IMR-90 (cell line): ENCODE measurements at regions not wholly inside any gene's neighbourhood (a gene's known extent, or its start where the extent isn't known, plus 50 kb on each side); places are given as distances from the start of the nearest gene placed in this dataset.

ENCODE experiments used
- ATAC-seq: fragments of 200-7000 bp; cut with Tn5 transposase; 2 replicates; pipeline ENCODE4 v1.9.1; 2020; ENCODE audit warnings: low read depth, mild to moderate bottlenecking, moderate library complexity
- BruUV-seq: library from RNA; stranded (reverse); fragments of 400-500 nt; replicated peaks from 2 replicates; lab custom pipeline; 2021; lab: Mats Ljungman, UMichigan
- CTCF ChIA-PET: fragments of 300-600 bp; formaldehyde crosslinking; extraction: SDS; loops from one replicate; lab custom pipeline; 2021; ENCODE audit warnings: antibody characterized with exemption; lab: Yijun Ruan, JAX
- POLR2A ChIA-PET: fragments of 300-600 bp; sonication (Branson Sonifier 250); formaldehyde crosslinking; loops from one replicate; lab custom pipeline; 2022; ENCODE audit warnings: antibody characterized with exemption; ENCODE audit not compliant: unreplicated experiment; lab: Charles Lee
- DNase-seq: peaks from one replicate; pipeline ENCODE4 v3.0.0; 2013
- H2AFZ ChIP-seq: replicated peaks from 2 replicates; pipeline ENCODE3; 2013; ENCODE audit warnings: low read length, mild to moderate bottlenecking; ENCODE audit not compliant: poor library complexity
- H2AK5ac ChIP-seq: 2 replicates; pipeline ENCODE4 v1.6.1; 2013; ENCODE audit warnings: low read depth, low read length, inconsistent platforms
- H2AK9ac ChIP-seq: replicated peaks from 2 replicates; pipeline ENCODE3; 2013; ENCODE audit warnings: mild to moderate bottlenecking, low read depth, low read length, moderate library complexity; ENCODE audit not compliant: poor library complexity
- H2BK120ac ChIP-seq: 2 replicates; pipeline ENCODE4 v1.6.1; 2013; ENCODE audit warnings: low read depth, low read length, inconsistent platforms
- H2BK15ac ChIP-seq: 3 replicates; pipeline ENCODE4 v1.6.1; 2013; ENCODE audit warnings: low read depth, low read length, inconsistent platforms
- H2BK20ac ChIP-seq: 2 replicates; pipeline ENCODE4 v1.6.1; 2013; ENCODE audit warnings: low read depth, mild to moderate bottlenecking, inconsistent platforms, low read length, moderate library complexity
- H2BK5ac ChIP-seq: 2 replicates; pipeline ENCODE4 v1.6.1; 2013; ENCODE audit warnings: mild to moderate bottlenecking, low read depth, low read length, inconsistent platforms; ENCODE audit not compliant: poor library complexity, severe bottlenecking
- H3K14ac ChIP-seq: replicated peaks from 2 replicates; pipeline ENCODE4 v1.6.1; 2013; ENCODE audit warnings: low read depth, low read length, inconsistent platforms
- H3K18ac ChIP-seq: 2 replicates; pipeline ENCODE4 v1.6.1; 2013; ENCODE audit warnings: low read depth, low read length, control low read depth
- H3K23ac ChIP-seq: 2 replicates; pipeline ENCODE4 v1.6.1; 2013; ENCODE audit warnings: low read depth, low read length, inconsistent platforms
- H3K27ac ChIP-seq: 2 replicates; pipeline ENCODE4 v1.5.1; 2013; ENCODE audit warnings: mild to moderate bottlenecking, control low read depth, low read length; ENCODE audit not compliant: insufficient read depth
- H3K27me3 ChIP-seq: 2 replicates; pipeline ENCODE4 v1.6.1; 2013; ENCODE audit warnings: low read length; ENCODE audit not compliant: control insufficient read depth, insufficient read depth
- H3K36me3 ChIP-seq: 2 replicates; pipeline ENCODE4 v1.6.1; 2013; ENCODE audit warnings: low read length, mixed read lengths; ENCODE audit not compliant: control insufficient read depth, insufficient read depth
- H3K4ac ChIP-seq: 2 replicates; pipeline ENCODE4 v1.6.1; 2013; ENCODE audit warnings: low read depth, low read length, inconsistent platforms
- H3K4me1 ChIP-seq: 2 replicates; pipeline ENCODE4 v1.6.1; 2013; ENCODE audit warnings: low read length, mixed read lengths; ENCODE audit not compliant: control insufficient read depth, insufficient read depth
- H3K4me2 ChIP-seq: 2 replicates; pipeline ENCODE4 v1.6.1; 2013; ENCODE audit warnings: low read depth, mild to moderate bottlenecking, control low read depth, low read length, moderate library complexity
- H3K4me3 ChIP-seq: 2 replicates; pipeline ENCODE4 v1.5.1; 2013; ENCODE audit warnings: low read depth, mild to moderate bottlenecking, control low read depth, low read length, moderate library complexity; ENCODE audit not compliant: insufficient read depth
- H3K56ac ChIP-seq: 2 replicates; pipeline ENCODE4 v1.6.1; 2013; ENCODE audit warnings: low read length, inconsistent platforms; ENCODE audit not compliant: insufficient read depth; ENCODE audit errors: extremely low read depth
- H3K79me1 ChIP-seq, 2 experiments: 2 replicates each; pipeline ENCODE4 v1.6.1; 2013; ENCODE audit warnings: low read length in 2 of 2, inconsistent platforms in 1 of 2, low read depth in 1 of 2
- H3K9ac ChIP-seq: 2 replicates; pipeline ENCODE4 v1.6.1; 2013; ENCODE audit warnings: low read depth, low read length, control low read depth
- H3K9me1 ChIP-seq: 2 replicates; pipeline ENCODE4 v1.6.1; 2013; ENCODE audit warnings: low read length, inconsistent platforms; ENCODE audit not compliant: insufficient read depth
- H3K9me3 ChIP-seq: 2 replicates; pipeline ENCODE4 v1.6.1; 2013; ENCODE audit warnings: low read length; ENCODE audit not compliant: control insufficient read depth, insufficient read depth
- H4K20me1 ChIP-seq: 2 replicates; pipeline ENCODE4 v1.6.1; 2013; ENCODE audit warnings: low read length, inconsistent platforms; ENCODE audit not compliant: insufficient read depth
- H4K5ac ChIP-seq: 2 replicates; pipeline ENCODE4 v1.6.1; 2013; ENCODE audit warnings: mild to moderate bottlenecking, low read depth, low read length, control low read depth
- H4K8ac ChIP-seq, 2 experiments: 2 replicates each; pipeline ENCODE4 v1.6.1; 2013; ENCODE audit warnings: low read depth in 2 of 2, low read length in 2 of 2, control low read depth in 1 of 2, inconsistent platforms in 1 of 2
- H4K91ac ChIP-seq: 2 replicates; pipeline ENCODE4 v1.6.1; 2013; ENCODE audit warnings: low read depth, low read length, inconsistent platforms; ENCODE audit not compliant: insufficient read depth
- BHLHE40 ChIP-seq: fragments of 150-350 bp; IDR thresholded peaks from 2 replicates; pipeline ENCODE4 v1.6.1; 2016; ENCODE audit warnings: mild to moderate bottlenecking, low read depth, low read length
- CEBPB ChIP-seq: IDR thresholded peaks from 2 replicates; pipeline ENCODE4 v1.6.1; 2012; ENCODE audit warnings: low read depth, low read length, improper control_type of control experiment
- CHD1 ChIP-seq: IDR thresholded peaks from 2 replicates; pipeline ENCODE4 v1.6.1; 2012; ENCODE audit warnings: low read depth, low read length, improper control_type of control experiment
- CTCF ChIP-seq: conservative IDR thresholded peaks from 2 replicates; pipeline ENCODE4 v1.5.1; 2012; ENCODE audit warnings: mild to moderate bottlenecking, low read depth, low read length, improper control_type of control experiment
- ELK1 ChIP-seq: fragments of 150-350 bp; IDR thresholded peaks from 2 replicates; pipeline ENCODE4 v1.6.1; 2016; ENCODE audit warnings: low read depth, mild to moderate bottlenecking, low read length, moderate library complexity, borderline replicate concordance
- FOS ChIP-seq: fragments of 150-350 bp; IDR thresholded peaks from 2 replicates; pipeline ENCODE4 v1.6.1; 2016; ENCODE audit warnings: low read depth, low read length
- MAFK ChIP-seq: IDR thresholded peaks from 2 replicates; pipeline ENCODE4 v1.6.1; 2012; ENCODE audit warnings: low read depth, low read length, improper control_type of control experiment
- MAZ ChIP-seq: IDR thresholded peaks from 2 replicates; pipeline ENCODE4 v1.6.1; 2012; ENCODE audit warnings: low read depth, mild to moderate bottlenecking, low read length, improper control_type of control experiment, moderate library complexity, borderline replicate concordance
- MXI1 ChIP-seq: IDR thresholded peaks from 2 replicates; pipeline ENCODE4 v1.6.1; 2012; ENCODE audit warnings: low read depth, mild to moderate bottlenecking, low read length, moderate library complexity, borderline replicate concordance
- NFE2L2 ChIP-seq: fragments of 150-350 bp; IDR thresholded peaks from 2 replicates; pipeline ENCODE4 v1.6.1; 2016; ENCODE audit warnings: low read depth, mild to moderate bottlenecking, low read length
- POLR2A ChIP-seq: IDR thresholded peaks from 2 replicates; pipeline ENCODE4 v1.6.1; 2012; ENCODE audit warnings: mild to moderate bottlenecking, low read depth, low read length
- RAD21 ChIP-seq: IDR thresholded peaks from 2 replicates; pipeline ENCODE4 v1.6.1; 2012; ENCODE audit warnings: low read length, improper control_type of control experiment
- RCOR1 ChIP-seq: IDR thresholded peaks from 2 replicates; pipeline ENCODE4 v1.6.1; 2012; ENCODE audit warnings: mild to moderate bottlenecking, low read length, improper control_type of control experiment; ENCODE audit not compliant: insufficient replicate concordance
- RFX5 ChIP-seq: IDR thresholded peaks from 2 replicates; pipeline ENCODE4 v1.8.0; 2012; ENCODE audit warnings: low read depth, mild to moderate bottlenecking, low read length, moderate library complexity
- SMC3 ChIP-seq: fragments of 150-350 bp; IDR thresholded peaks from 2 replicates; pipeline ENCODE4 v1.6.1; 2016; ENCODE audit warnings: low read depth, mild to moderate bottlenecking, antibody characterized with exemption, low read length, moderate library complexity
- USF2 ChIP-seq: fragments of 150-350 bp; IDR thresholded peaks from 2 replicates; pipeline ENCODE4 v1.6.1; 2017; ENCODE audit warnings: mild to moderate bottlenecking, antibody characterized with exemption, low read length, low read depth
- WGBS, 2 experiments: methylation state at CpG; one replicate each; pipeline versions ENCODE4 v1.1.5 to v1.1.7; 2013; ENCODE audit warnings: missing lambda C conversion rate in 2 of 2; ENCODE audit not compliant: insufficient read length in 1 of 2; ENCODE audit errors: extremely low coverage in 2 of 2; 5-methylcytosine and 5-hydroxymethylcytosine counted together
- dilution Hi-C: fragments of 300-500 bp; cut with HindIII; formaldehyde crosslinking; loops from one replicate; pipeline ENCODE4 v1.14.3; 2018; ENCODE audit warnings: low sequenced_read_pairs; ENCODE audit not compliant: unreplicated experiment
- in situ Hi-C: fragments of 300-500 bp; cut with MboI; formaldehyde crosslinking; loops from 3 replicates; pipeline ENCODE4 v1.14.3; 2019; ENCODE audit warnings: low sequenced_read_pairs, inconsistent platforms, mixed read lengths
- intact Hi-C: fragments of 100-400 bp; cut with micrococcal nuclease; formaldehyde crosslinking; loops from 2 replicates; pipeline ENCODE4 v1.10.0; 2022

GRCh38 chrX:88136328-88136727 is 610.7 kb upstream of the CPXCR1 start:
- Histone ChIP-seq H3K79me1 (no peaks in the 10 kb centered on the region), H3K9me3 (no peaks in the 10 kb centered on the region), H4K91ac (no peak overlapping the region), H2AFZ (no peak overlapping the region), H2AK9ac (no peak overlapping the region), H2BK120ac (no peak overlapping the region), H4K8ac (no peak overlapping the region), H3K4me3 (no peak overlapping the region), H3K4ac (no peak overlapping the region), H3K9ac (no peak overlapping the region), H4K20me1 (no peaks in the 10 kb centered on the region), H3K9me1 (no peaks in the 10 kb centered on the region), H3K4me2 (no peak overlapping the region), H2BK15ac (no peak overlapping the region), H3K14ac (no peak overlapping the region), H4K5ac (no peak overlapping the region), H3K56ac (no peak overlapping the region), H3K36me3 (no peaks in the 10 kb centered on the region), H2BK20ac (no peak overlapping the region), H2AK5ac (no peak overlapping the region), H3K23ac (no peak overlapping the region), H3K18ac (no peak overlapping the region), H3K27ac (no peak overlapping the region), H3K4me1 (no peaks in the 10 kb centered on the region), H2BK5ac (no peak overlapping the region), H3K27me3 (no peaks in the 10 kb centered on the region)
- WGBS, 2 experiments, result no CpG with 5 or more reads among the region's 3 CpGs
- ATAC-seq, result no peak
- in situ Hi-C loops (no loop called here), intact Hi-C loops (no loop called here), dilution Hi-C loops (no loop called here)
- no TSS peak for BruUV-seq
- ChIA-PET CTCF (no interaction called here), POLR2A (no interaction called here)
- no peak for DNase-seq
- TF ChIP-seq SMC3, result no peak
- no peak for TF ChIP-seq CEBPB
- no peak for TF ChIP-seq BHLHE40
- no peak for TF ChIP-seq RCOR1
- no peak for TF ChIP-seq USF2
- TF ChIP-seq RFX5, result no peak
- no peak for TF ChIP-seq POLR2A
- TF ChIP-seq CTCF, result no peak
- TF ChIP-seq ELK1, result no peak
- TF ChIP-seq MXI1, result no peak
- TF ChIP-seq FOS, result no peak
- no peak for TF ChIP-seq CHD1
- TF ChIP-seq NFE2L2, result no peak
- no peak for TF ChIP-seq MAZ
- no peak for TF ChIP-seq RAD21
- TF ChIP-seq MAFK, result no peak
